PC-3 (cell line): ENCODE measurements at regions not wholly inside any gene's neighbourhood (a gene's known extent, or its start where the extent isn't known, plus 50 kb on each side); places are given as distances from the start of the nearest gene placed in this dataset.

Experiments
- CTCF ChIP-seq: fragments of 300-600 bp; sonication (generic); conservative IDR thresholded peaks from 2 replicates; pipeline ENCODE4 v1.5.1; 2017; ENCODE audit warnings: antibody characterized with exemption, low read depth, mild to moderate bottlenecking, low read length
- EZH2 ChIP-seq: fragments of 300-600 bp; sonication (generic); IDR thresholded peaks from one replicate; pipeline ENCODE4 v1.6.1; 2017; ENCODE audit warnings: antibody characterized with exemption, mild to moderate bottlenecking, low read length; ENCODE audit not compliant: unreplicated experiment
- EZH2phosphoT487 ChIP-seq: fragments of 300-600 bp; sonication (generic); IDR thresholded peaks from 2 replicates; pipeline ENCODE4 v1.6.1; 2018; ENCODE audit warnings: mild to moderate bottlenecking, antibody characterized with exemption, low read length, borderline replicate concordance

- TF ChIP-seq CTCF (no peak), EZH2phosphoT487 (no peak), EZH2 (no peak)
Measured at GRCh38 chr2:175872005-175872348, 130.1 kb downstream of the LNPK start.
